Pulmonary artery endothelial cell (primary cell): ENCODE measurements at regions not wholly inside any gene's neighbourhood (a gene's known extent, or its start where the extent isn't known, plus 50 kb on each side); places are given as distances from the start of the nearest gene placed in this dataset.

Experiments
- DNase-seq: peaks from one replicate; pipeline ENCODE4 v3.0.0-alpha.2; 2011; ENCODE audit warnings: low read depth, low spot score

DNA sequence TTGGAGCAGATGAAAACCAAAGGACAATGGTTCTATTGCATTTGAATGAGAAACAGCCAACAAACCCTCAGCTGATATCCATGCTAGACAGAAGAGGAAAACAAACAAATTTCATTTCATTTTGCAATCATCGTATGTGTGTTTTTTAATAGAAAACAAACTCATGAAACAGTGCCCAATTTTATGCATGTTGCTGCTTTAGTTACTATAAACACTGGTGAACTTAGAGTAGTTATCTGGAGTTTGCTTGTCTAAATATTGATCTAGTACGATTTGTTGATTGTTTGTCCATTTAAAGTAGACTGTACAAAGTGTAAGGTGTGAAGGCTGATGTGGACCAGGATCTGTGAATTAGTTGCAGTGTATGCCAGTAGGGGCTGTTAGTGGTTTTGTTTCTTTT, 166.6 kb downstream of the KITLG start:
- DNase-seq, result no peak

DNA sequence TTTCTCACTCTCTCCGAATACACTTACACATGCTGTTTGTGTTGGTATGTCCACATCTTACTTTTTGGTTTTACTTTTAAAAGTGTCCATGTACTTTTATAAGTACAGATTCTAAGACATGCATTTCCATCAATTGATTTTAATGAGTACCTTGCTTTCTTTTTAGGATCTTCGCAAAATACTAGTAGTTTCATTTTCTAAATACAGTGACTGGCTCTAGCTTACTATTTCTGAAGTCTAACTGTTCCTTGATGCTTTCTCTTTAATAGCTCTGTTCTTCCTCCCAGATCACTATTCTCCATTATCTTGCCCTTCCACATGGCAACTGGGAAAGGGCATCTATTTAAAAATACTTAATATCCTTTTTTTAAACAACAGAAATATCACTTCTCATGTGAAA, 164.1 kb downstream of the KITLG start:
- DNase-seq, result no peak

DNA sequence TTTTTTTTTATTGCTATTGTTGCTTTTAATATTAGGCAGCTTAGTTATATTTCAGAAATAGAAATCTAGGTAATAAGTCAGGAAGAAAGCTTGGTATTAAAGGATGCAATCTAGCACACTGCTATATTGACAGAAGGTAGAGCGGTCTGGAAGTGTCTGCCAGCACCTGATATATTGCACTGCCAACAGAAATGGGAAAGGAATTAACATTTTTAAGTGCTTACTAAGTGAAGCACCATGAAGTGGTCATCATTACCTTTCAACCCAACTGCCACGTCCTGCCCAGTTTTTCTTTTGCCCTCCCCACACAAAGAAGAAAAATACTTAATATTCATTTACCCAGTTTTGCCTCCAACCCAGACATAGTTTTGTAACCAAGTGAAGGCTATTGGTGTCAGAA, 163.5 kb downstream of the KITLG start:
- no peak for DNase-seq

DNA sequence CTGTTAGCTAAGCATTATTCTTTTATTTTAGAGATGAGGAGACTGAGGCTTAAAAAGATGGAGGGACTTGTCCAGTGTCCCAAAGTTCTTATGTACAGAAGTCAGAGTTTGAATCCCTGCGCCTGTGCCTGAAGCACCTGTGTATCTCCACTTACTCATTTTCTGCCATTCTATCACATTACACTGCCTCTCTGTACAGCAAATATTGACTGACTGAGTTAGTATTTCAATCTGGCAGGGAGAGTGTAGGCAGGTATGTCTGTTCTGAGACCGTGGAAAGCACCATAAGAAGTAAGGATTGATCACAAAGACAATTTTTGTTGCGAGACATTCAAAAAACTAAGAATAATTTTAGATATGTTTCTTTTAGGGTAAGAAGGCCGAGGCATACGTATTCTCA, 162.7 kb downstream of the KITLG start:
- no peak for DNase-seq

DNA sequence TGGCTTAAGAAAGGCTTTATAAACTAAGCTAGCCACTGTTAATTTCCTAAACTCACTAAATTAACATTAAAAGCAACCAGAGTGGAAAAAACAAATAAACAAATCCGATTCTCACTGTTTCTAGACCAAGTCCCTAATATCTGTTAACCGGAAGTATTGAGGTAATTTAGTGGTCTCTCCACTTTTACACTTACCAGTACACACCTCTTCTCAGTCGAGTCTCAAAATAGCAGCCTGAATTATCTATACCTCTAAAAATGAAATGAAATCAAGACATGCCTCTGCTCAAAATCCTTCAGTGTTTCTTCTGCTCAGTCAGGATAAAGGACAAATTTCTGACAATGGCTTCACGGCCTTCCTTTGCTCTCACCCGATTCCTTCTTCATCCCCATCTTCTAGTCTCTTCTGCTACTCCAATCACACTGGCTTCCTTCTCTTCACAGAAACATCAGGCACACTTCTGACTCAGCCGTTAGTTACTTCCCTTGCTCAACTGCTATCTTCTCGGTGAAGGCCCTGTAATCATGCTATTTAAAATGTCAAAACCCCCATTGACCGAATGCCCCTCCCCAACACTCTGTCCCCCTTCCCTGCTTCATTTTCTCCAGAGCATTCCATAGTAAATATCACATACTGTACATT, 161.3 kb downstream of the KITLG start:
- DNase-seq, result no peak

DNA sequence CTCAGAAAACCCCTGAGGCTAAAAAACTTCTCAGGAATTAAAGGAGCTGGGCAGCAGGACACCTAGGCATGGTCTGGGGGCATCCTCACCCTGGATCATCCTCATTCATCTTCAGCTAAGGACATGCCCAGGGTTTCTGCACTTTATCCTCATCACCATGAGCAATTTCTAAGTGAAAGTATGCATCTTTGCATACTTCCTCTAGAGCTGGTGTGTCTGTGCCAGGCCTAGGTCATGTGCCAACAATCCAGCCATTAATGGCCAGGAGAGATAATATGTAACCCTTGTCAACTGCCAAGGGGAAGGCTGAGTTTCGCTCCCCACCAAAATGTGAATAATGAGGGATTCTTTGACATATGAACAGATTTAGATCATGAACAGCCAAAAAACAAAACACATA, 160.5 kb downstream of the KITLG start:
- DNase-seq, result no peak

DNA sequence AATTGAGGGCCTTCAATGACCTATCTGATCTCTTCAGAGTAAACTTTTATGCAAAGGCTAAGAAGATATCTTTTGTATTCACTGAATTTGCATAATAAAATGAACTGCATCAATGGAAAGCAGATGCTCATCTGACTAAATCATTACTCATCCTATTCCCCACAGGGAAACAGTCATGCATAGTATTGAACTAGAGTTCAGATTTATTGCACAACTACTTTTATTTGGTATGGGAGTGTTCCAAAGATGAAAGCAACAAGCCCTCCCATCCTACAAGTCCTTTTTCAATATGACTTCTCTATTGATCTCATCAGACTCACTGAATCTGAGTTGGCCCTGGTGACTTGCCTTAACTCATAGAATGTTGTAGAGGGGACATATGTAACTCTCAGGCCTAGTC, 159.8 kb downstream of the KITLG start:
- no peak for DNase-seq

DNA sequence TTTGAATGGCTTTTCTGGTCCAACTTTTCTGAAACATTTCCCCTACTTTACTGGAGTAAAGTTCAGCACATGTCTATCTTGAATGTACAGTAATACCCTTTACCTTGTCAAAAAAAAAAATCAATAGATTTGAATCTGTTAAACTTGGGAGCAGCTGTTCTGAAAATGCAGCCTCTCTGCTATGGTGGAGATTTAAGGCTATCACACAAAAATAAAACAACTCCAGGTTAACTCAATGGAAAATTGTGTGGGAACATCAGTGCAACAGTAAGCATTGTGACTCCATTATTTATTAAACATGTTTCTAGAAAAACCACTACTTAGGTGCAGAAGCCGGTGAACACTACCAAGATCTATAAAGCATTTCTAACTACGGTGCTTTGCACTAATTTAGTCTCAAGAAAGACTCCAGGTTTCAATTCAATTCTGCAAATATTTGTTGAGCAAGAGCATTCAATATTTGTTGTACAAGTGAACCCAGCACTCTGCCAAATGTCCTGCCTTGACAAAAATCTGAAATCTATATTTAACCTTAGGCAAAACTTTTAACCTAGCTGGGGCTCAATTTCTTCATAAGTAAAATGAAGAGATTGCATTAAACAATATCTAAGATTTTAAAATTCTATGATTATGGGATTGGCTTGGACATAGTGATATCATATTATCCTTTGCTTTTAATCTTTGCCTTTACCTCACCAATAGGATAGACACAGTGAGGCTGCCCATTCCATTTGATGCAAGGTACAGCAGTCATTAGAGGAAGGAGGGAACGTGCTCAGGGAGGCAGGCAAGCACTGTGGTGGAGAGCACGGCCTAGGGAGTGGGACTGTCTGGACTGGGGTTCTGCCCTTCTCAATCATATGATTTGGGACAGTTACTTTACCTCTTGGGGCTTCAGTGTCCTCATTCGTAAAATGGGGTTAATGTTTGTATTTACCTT, 155.2 kb downstream of the KITLG start:
- DNase-seq, result no peak

DNA sequence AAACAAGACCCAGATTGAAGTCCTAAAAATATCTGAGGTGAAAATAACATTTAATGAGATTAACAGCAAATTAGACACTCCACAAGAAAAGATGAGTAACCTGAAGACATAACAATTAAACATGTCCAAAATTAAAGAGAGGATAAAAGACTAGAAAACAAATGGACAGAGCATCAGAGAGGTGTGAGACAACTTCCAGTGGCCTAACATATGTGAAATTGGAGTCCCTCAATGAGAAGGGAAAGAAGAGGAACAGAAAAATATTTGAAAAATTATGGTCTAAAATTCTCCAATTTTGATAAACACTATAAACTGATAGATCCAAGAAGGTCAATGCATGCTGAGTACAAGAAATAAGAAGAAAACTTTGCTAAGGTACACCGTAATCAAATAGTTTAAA, 151.9 kb downstream of the KITLG start:
- DNase-seq, result no peak

DNA sequence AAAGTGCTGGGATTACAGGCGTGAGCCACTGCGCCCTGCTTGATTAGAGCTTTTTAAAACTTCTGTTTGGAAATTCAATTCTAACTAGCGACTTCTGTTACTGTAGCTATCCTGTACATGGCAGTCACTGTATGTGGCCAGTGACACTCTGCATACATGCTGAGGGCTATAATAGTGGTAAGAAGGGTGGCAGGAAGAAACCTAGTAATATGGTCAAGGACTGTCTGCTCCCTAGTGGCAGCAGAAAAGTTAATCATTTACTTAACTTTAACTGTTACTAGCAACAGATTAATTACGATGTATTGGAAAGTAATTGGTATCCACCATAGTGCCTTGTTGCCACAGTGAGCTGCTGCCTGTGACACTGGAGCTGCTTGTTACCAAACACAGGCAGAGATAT, 149.0 kb downstream of the KITLG start:
- DNase-seq, result no peak

DNA sequence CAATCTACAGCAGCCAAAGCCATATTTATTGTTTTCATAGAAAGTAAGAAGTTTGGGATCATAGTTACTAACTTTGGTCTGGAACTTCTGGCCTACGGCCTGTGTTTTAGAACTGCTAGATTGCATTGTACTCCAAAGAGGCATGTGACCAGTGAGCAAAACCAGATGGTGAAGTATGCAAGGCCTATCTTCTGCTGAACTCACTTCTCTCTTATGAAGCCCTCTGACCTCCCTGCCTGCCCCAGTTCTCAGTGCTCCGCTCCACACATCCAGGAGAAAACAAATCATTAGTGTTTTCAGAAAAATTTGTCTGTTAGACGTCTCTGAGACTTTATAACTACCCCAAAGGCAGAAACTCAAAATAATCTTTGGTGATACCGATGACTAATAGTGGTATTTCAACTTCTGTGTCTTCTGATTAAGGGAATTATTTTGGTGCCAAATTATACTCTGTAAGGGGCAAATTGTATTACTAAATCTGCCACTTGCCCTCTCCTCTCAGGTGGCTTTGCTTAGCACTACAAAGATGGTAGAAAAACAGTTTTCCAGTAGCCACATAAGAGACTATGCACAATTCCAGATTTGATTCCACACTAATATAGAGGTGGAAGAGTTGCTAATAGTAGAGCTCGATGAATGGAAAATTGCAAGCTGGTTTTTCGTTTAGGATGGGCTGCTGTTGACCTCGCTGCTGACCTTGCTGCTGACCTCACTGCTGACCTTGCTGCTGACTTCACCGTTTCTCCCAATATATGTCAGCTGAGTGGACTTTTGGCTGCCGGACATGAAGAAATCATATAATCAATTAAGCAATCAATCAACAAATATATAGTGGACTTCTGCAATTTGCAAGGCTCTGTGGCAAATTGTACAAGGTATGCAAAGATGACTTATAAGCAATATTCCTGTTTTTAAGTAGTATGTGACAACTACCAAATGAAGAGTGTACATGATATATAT, 147.5 kb downstream of the KITLG start:
- DNase-seq, result no peak

DNA sequence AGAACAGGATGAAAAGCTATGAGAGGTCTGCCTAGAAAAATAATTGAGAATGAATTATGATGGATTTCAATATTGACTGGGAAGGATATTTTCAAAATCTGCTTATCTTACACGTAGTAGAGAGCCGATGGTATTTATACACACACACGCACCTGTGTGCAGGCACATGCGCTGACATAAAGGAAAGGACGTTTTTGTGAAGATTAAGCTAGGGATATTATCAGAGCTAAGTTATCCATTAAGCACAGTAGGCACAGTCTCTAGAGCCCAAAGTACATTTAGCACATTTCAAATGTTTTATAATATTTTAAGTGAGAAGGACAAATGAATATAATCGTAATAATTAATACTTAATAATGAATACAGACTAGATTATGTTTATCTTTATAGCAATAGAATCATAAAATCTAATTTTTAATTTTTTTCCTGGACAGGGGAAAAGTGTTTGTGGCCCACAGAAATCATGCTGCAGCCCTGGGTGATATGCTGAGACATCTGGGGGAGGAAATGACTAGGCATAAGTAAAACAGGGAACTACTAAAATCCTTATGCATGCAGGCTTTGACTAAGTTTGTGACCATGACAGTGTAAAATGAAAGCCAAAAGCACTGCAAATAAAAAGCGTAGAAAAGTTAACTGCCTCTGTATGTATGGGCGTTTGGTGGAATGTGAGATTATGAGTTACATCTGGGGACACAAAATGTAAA, 146.1 kb downstream of the KITLG start:
- DNase-seq, result no peak

DNA sequence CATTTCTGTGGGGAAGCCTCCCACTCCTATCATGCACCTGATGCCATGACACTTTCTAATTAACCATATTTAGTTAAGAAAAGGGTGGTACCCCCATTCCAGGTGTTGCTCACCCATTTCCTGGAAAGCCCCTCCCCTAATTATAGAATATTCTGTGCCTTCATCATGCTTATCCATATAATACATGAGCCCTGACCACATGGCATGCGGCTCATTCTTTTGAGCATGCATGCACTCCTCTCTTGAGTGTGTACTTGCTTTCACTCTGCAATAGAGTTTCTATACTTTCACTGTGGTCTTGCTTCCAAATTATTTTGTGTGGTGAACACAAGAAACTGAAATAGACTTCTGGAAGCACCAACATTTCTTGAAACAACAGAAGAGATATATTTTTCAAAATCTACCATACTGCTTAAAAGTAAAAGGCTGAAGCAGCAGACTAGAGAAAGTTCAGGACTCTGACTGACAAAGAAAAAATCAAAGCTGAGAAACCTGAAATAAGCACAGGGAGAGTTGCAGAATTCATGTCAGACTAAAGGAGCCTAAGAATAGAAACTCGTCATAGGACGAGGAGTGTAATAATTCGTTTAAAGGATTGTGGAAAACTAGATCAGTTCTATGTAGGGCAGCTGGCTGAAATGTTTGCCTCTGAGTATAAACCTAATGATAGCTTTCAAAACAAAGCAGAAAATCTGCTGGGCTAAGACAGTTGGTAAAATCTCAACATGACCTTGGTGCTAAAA, 144.8 kb downstream of the KITLG start:
- no peak for DNase-seq

DNA sequence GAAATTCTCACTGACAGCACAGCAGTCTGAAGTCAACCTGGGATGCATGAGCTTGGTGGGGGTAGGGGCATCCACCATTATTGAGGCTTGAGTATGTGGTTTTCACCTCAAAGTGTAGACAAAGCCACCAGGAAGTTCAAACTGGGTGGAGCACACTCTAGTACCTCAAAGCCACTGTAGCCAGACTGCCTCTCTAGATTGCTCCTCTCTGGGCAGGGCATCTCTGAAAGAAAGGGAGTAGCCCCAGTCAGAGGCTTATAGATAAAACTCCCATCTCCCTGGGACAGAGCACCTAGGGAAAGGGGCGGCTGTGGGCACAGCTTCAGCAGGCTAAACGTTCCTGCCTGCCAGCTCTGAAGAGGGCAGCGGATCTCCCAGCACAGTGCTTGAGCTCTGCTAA, 143.0 kb downstream of the KITLG start:
- no peak for DNase-seq
